Testis (tissue), 2 donors: ENCODE measurements at regions not wholly inside any gene's neighbourhood (a gene's known extent, or its start where the extent isn't known, plus 50 kb on each side); places are given as distances from the start of the nearest gene placed in this dataset.

Source experiments
- DNase-seq: peaks from one replicate; pipeline ENCODE4 v3.0.0-alpha.2; 2019
- H3K27ac ChIP-seq, 2 donors: fragments of 200-600 bp; sonication (generic); one replicate each; pipeline ENCODE4 v1.5.1; 2019
- H3K27me3 ChIP-seq: fragments of 200-600 bp; sonication (generic); one replicate; pipeline ENCODE4 v1.5.1; 2019
- H3K36me3 ChIP-seq: fragments of 200-600 bp; sonication (generic); one replicate; pipeline ENCODE4 v1.5.1; 2017; ENCODE audit warnings: low read depth; ENCODE audit errors: missing control alignments
- H3K4me1 ChIP-seq: fragments of 200-600 bp; sonication (generic); one replicate; pipeline ENCODE4 v1.5.1; 2019
- H3K4me3 ChIP-seq, 2 donors: fragments of 200-600 bp; sonication (generic); one replicate each; pipeline ENCODE4 v1.5.1; 2017 to 2019
- H3K9me3 ChIP-seq: fragments of 200-600 bp; sonication (generic); one replicate; pipeline ENCODE4 v1.5.1; 2017
- CTCF ChIP-seq, 3 experiments: fragments of 450-650 bp in 2 of 3; fragments of 200-600 bp in 1 of 3; sonication (generic) in 1 of 3; IDR thresholded peaks; one replicate each; pipeline ENCODE4 v1.5.1; 2016 to 2019; ENCODE audit warnings: antibody characterized with exemption in 3 of 3, mild to moderate bottlenecking in 2 of 3, moderate library complexity in 1 of 3
- POLR2A ChIP-seq: fragments of 450-650 bp; IDR thresholded peaks from one replicate; pipeline ENCODE4 v1.6.1; 2017; ENCODE audit warnings: antibody characterized with exemption, mild to moderate bottlenecking, moderate library complexity
- WGBS, 2 donors: methylation state at CpG; one replicate each; pipeline ENCODE4 v1.1.5; 2018; 5-methylcytosine and 5-hydroxymethylcytosine counted together
- intact Hi-C: fragments of 100-400 bp; cut with DNase I; formaldehyde crosslinking; loops from one replicate; pipeline ENCODE4 v1.15.1; 2023; ENCODE audit warnings: low total_unique reads

- peaks cover 22% of the 10 kb centered on the region for H3K4me1 ChIP-seq
- DNase-seq: no peak
- intact Hi-C loops: no loop called here
- H3K9me3 ChIP-seq: no peaks in the 10 kb centered on the region
- no peak overlapping the region for H3K4me3 ChIP-seq
- TF ChIP-seq CTCF (IDR thresholded peaks at IDR 0.05) (no peak), POLR2A (no peak)
- H3K36me3 ChIP-seq: no peaks in the 10 kb centered on the region
- 33 to 58% methylated on average over 2 of the region's 2 CpGs for WGBS, 2 donors
- H3K27ac ChIP-seq: no peak overlapping the region
- H3K27me3 ChIP-seq: no peaks in the 10 kb centered on the region
Observed at GRCh38 chr5:54362434-54362833, 52.1 kb upstream of the ARL15 start.

- intact Hi-C loops: no loop called here
- 84 to 86% methylated on average over 6 of the region's 6 CpGs for WGBS, 2 donors
- no peaks in the 10 kb centered on the region for H3K27me3 ChIP-seq
- no peak for TF ChIP-seq POLR2A
- no peak for TF ChIP-seq CTCF (IDR thresholded peaks at IDR 0.05)
- no peaks in the 10 kb centered on the region for H3K9me3 ChIP-seq
- H3K4me3 ChIP-seq: no peak overlapping the region
- H3K27ac ChIP-seq: no peak overlapping the region
- H3K4me1 ChIP-seq: peaks cover 26% of the 10 kb centered on the region
- no peaks in the 10 kb centered on the region for H3K36me3 ChIP-seq
- no peak for DNase-seq
Observed at GRCh38 chr5:54361691-54362411, 51.5 kb upstream of the ARL15 start.

- TF ChIP-seq POLR2A (no peak), CTCF (IDR thresholded peaks at IDR 0.05) (no peak)
- Histone ChIP-seq H3K36me3 (no peaks in the 10 kb centered on the region), H3K4me3 (no peak overlapping the region), H3K9me3 (no peaks in the 10 kb centered on the region), H3K4me1 (peaks cover 27% of the 10 kb centered on the region), H3K27ac (peak overlapping the region in 1 of 2 donors; percentile 43), H3K27me3 (no peaks in the 10 kb centered on the region)
- 53 to 78% methylated on average over 2 of the region's 2 CpGs for WGBS, 2 donors
- no peak for DNase-seq
- intact Hi-C loops: no loop called here
Observed at GRCh38 chr5:54360925-54361662, 50.7 kb upstream of the ARL15 start.
